ENCODE measurements at regions not wholly inside any gene's neighbourhood (a gene's known extent, or its start where the extent isn't known, plus 50 kb on each side); places are given as distances from the start of the nearest gene placed in this dataset.

DNA sequence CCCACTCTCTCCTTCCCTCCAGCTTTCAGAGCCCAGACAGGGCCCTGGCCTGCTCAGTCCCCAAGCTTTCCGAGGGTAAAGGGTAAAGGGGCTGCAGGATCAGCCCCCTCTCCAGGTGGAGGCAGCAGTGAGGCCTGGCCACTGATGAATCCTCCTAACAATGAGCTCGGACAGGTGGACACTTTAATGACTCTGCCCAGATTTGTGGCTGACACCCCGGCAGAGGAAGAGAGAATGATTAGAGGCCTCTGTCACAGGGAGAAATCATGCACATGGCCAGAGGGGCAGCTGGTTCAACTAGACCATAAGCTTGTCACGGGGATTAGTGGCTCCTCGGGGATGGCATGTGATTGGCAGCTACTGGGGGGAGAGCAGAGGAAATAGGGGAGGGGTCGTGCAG lies 587.5 kb upstream of the B3GAT1 start:
- no peak overlapping the region for H3K4me2 ChIP-seq (ENCODE audit: low read length)
- H3F3A ChIP-seq (ENCODE audit: insufficient read depth, low read length) = no peaks in the 10 kb centered on the region
- no peaks in the 10 kb centered on the region for H3K27me3 ChIP-seq (ENCODE audit: insufficient read depth, low read length)
- H3K79me2 ChIP-seq (ENCODE audit: insufficient read depth, low read length) = no peaks in the 10 kb centered on the region
- no peak overlapping the region for H3K9ac ChIP-seq (ENCODE audit: low read length)
- no peak overlapping the region for H3K27ac ChIP-seq (ENCODE audit: low read depth, low read length, poor library complexity, severe bottlenecking)
- H3K9me2 ChIP-seq (ENCODE audit: low read depth, low read length) = no peaks in the 10 kb centered on the region
- no peak overlapping the region for H3K4me3 ChIP-seq (ENCODE audit: low read depth, low read length, poor library complexity, severe bottlenecking)
- H3K36me3 ChIP-seq (ENCODE audit: insufficient read depth, low read length) = no peaks in the 10 kb centered on the region
- no peaks in the 10 kb centered on the region for H3K9me3 ChIP-seq (ENCODE audit: low read length)
- no peaks in the 10 kb centered on the region for H3K4me1 ChIP-seq (ENCODE audit: insufficient read depth, low read length, severe bottlenecking)
- H2AFZ ChIP-seq (ENCODE audit: low read length) = no peak overlapping the region
- no peaks in the 10 kb centered on the region for H4K20me1 ChIP-seq (ENCODE audit: insufficient read depth, low read length)
- TF ChIP-seq EZH2 (IDR thresholded peaks at IDR 0.05; ENCODE audit: borderline replicate concordance, low read length) (no peak), CTCF (IDR thresholded peaks at IDR 0.05; ENCODE audit: low read length) (no peak)

- no peaks in the 10 kb centered on the region for H3K79me2 ChIP-seq (ENCODE audit: insufficient read depth, low read length)
- no peaks in the 10 kb centered on the region for H4K20me1 ChIP-seq (ENCODE audit: insufficient read depth, low read length)
- no peak overlapping the region for H3K4me2 ChIP-seq (ENCODE audit: low read length)
- no peak overlapping the region for H3K9ac ChIP-seq (ENCODE audit: low read length)
- no peaks in the 10 kb centered on the region for H3K9me2 ChIP-seq (ENCODE audit: low read depth, low read length)
- no peaks in the 10 kb centered on the region for H3K9me3 ChIP-seq (ENCODE audit: low read length)
- H3K4me1 ChIP-seq (ENCODE audit: insufficient read depth, low read length, severe bottlenecking) = no peaks in the 10 kb centered on the region
- TF ChIP-seq EZH2 (IDR thresholded peaks at IDR 0.05; ENCODE audit: borderline replicate concordance, low read length) = no peak
- no peak for TF ChIP-seq CTCF (IDR thresholded peaks at IDR 0.05; ENCODE audit: low read length)
- no peaks in the 10 kb centered on the region for H3K27me3 ChIP-seq (ENCODE audit: insufficient read depth, low read length)
- no peak overlapping the region for H3K27ac ChIP-seq (ENCODE audit: low read depth, low read length, poor library complexity, severe bottlenecking)
- no peak overlapping the region for H2AFZ ChIP-seq (ENCODE audit: low read length)
- H3F3A ChIP-seq (ENCODE audit: insufficient read depth, low read length) = no peaks in the 10 kb centered on the region
- no peak overlapping the region for H3K4me3 ChIP-seq (ENCODE audit: low read depth, low read length, poor library complexity, severe bottlenecking)
- no peaks in the 10 kb centered on the region for H3K36me3 ChIP-seq (ENCODE audit: insufficient read depth, low read length)
Observed at GRCh38 chr11:134997652-134998320, 585.7 kb upstream of the B3GAT1 start.

DNA sequence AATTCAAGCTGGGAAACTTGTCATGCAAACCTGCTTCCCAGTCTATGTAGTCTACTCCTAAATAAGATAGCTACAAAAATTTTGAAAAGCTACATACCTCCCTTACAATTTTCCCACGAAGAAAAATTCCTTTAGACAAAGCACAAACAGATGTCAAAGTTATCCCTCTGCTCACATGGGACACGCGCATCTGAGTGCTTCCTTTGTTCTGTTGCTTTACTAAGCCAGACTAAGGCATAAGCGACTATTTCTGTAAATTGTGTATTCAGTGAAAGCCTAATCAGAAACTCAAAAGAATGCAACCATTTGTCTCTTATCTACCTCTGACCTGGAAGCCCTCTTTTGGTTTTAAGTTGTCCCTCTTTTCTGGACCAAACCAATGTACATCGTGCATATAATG lies 583.7 kb upstream of the B3GAT1 start:
- no peaks in the 10 kb centered on the region for H3K4me1 ChIP-seq (ENCODE audit: insufficient read depth, low read length, severe bottlenecking)
- H3K9ac ChIP-seq (ENCODE audit: low read length) = no peak overlapping the region

More for the DNA sequence above, 583.7 kb upstream of the B3GAT1 start:
- no peaks in the 10 kb centered on the region for H3K27me3 ChIP-seq (ENCODE audit: insufficient read depth, low read length)
- no peak overlapping the region for H2AFZ ChIP-seq (ENCODE audit: low read length)
- no peak overlapping the region for H3K4me2 ChIP-seq (ENCODE audit: low read length)
- no peak overlapping the region for H3K27ac ChIP-seq (ENCODE audit: low read depth, low read length, poor library complexity, severe bottlenecking)
- TF ChIP-seq CTCF (IDR thresholded peaks at IDR 0.05; ENCODE audit: low read length) (no peak), EZH2 (IDR thresholded peaks at IDR 0.05; ENCODE audit: borderline replicate concordance, low read length) (no peak)
- no peaks in the 10 kb centered on the region for H3K9me3 ChIP-seq (ENCODE audit: low read length)
- no peak overlapping the region for H3K4me3 ChIP-seq (ENCODE audit: low read depth, low read length, poor library complexity, severe bottlenecking)
- H3K9me2 ChIP-seq (ENCODE audit: low read depth, low read length) = no peaks in the 10 kb centered on the region
- no peaks in the 10 kb centered on the region for H3K36me3 ChIP-seq (ENCODE audit: insufficient read depth, low read length)
- H4K20me1 ChIP-seq (ENCODE audit: insufficient read depth, low read length) = no peaks in the 10 kb centered on the region
- H3F3A ChIP-seq (ENCODE audit: insufficient read depth, low read length) = no peaks in the 10 kb centered on the region
- H3K79me2 ChIP-seq (ENCODE audit: insufficient read depth, low read length) = no peaks in the 10 kb centered on the region

All from OCI-LY1 (cell line).